HCT116 (cell line): ENCODE measurements at regions not wholly inside any gene's neighbourhood (a gene's known extent, or its start where the extent isn't known, plus 50 kb on each side); places are given as distances from the start of the nearest gene placed in this dataset.

Experiments used
- ATAC-seq: fragments of 200-7000 bp; cut with Tn5 transposase; 2 replicates; pipeline ENCODE4 v1.9.1; 2020; ENCODE audit warnings: mild to moderate bottlenecking, moderate library complexity
- BruUV-seq: library from RNA; stranded (reverse); fragments of 400-500 nt; replicated peaks from 2 replicates; lab custom pipeline; 2021; lab: Mats Ljungman, UMichigan
- CTCF ChIA-PET: fragments of 300-600 bp; sonication (Branson Sonifier 250); formaldehyde crosslinking; loops from one replicate; lab custom pipeline; 2021; ENCODE audit warnings: antibody characterized with exemption; lab: Charles Lee
- POLR2A ChIA-PET: fragments of 300-600, 350-600 bp; sonication (Branson Sonifier 250); formaldehyde crosslinking; loops from one replicate; lab custom pipeline; 2021; ENCODE audit warnings: antibody characterized with exemption; lab: Charles Lee
- RAD21 ChIA-PET, 2 experiments: fragments of 300-600 bp; sonication (Branson Sonifier 250); formaldehyde crosslinking; loops; one replicate each; lab custom pipeline; 2023; ENCODE audit warnings: low total read pairs in 2 of 2; ENCODE audit not compliant: uncharacterized antibody in 2 of 2, unreplicated experiment in 2 of 2, low non-redundant PET in 1 of 2; lab: Charles Lee
- DNase-seq: peaks from one replicate; pipeline ENCODE4 v3.0.0-alpha.2; 2010; ENCODE audit warnings: low read depth, low spot score
- H2AFZ ChIP-seq: fragments of 200-600 bp; shearing (Covaris generic), sonication (generic); 2 replicates; pipeline ENCODE4 v1.6.1; 2017; ENCODE audit warnings: low read depth, mixed run types, mixed read lengths, antibody characterized with exemption, low read length; ENCODE audit not compliant: poor library complexity, severe bottlenecking
- H3K27ac ChIP-seq: 2 replicates; pipeline ENCODE4 v1.5.1; 2012; ENCODE audit warnings: low read depth, low read length
- H3K27me3 ChIP-seq: fragments of 200-600 bp; sonication (generic); 2 replicates; pipeline ENCODE4 v1.6.1; 2016; ENCODE audit warnings: mixed run types, low read length, mixed read lengths; ENCODE audit not compliant: insufficient read depth
- H3K36me3 ChIP-seq, 2 experiments: fragments of 200-500 bp in 1 of 2; fragments of 200-600 bp in 1 of 2; sonication (Bioruptor generic) in 1 of 2; sonication (generic) in 1 of 2; 2 replicates each; pipeline versions ENCODE4 v1.5.1 to v1.6.1; 2014 to 2016; ENCODE audit warnings: low read length in 2 of 2, inconsistent platforms in 1 of 2, mixed read lengths in 1 of 2, mixed run types in 1 of 2; ENCODE audit not compliant: insufficient read depth in 2 of 2, control insufficient read depth in 1 of 2
- H3K4me1 ChIP-seq, 2 experiments: fragments of 200-600 bp in 1 of 2; sonication (generic) in 1 of 2; 2 replicates each; pipeline versions ENCODE4 v1.5.1 to v1.6.1; 2012 to 2017; ENCODE audit warnings: low read length in 2 of 2, inconsistent platforms in 1 of 2, mild to moderate bottlenecking in 1 of 2, mixed read lengths in 1 of 2, mixed run types in 1 of 2, moderate library complexity in 1 of 2; ENCODE audit not compliant: insufficient read depth in 2 of 2, control insufficient read depth in 1 of 2
- H3K4me2 ChIP-seq: fragments of 200-600 bp; sonication (generic); 2 replicates; pipeline ENCODE4 v1.6.1; 2017; ENCODE audit warnings: mixed run types, low read length, mixed read lengths
- H3K4me3 ChIP-seq, 2 experiments: fragments of 200-600 bp in 1 of 2; sonication (generic) in 1 of 2; replicated peaks in 1 of 2; 2 replicates each; pipeline ENCODE4 v1.5.1; 2011 to 2016; ENCODE audit warnings: low read length in 2 of 2, control low read depth in 1 of 2, low read depth in 1 of 2, mild to moderate bottlenecking in 1 of 2, mixed read lengths in 1 of 2, mixed run types in 1 of 2
- H3K79me2 ChIP-seq: fragments of 200-600 bp; sonication (generic); 2 replicates; pipeline ENCODE4 v1.6.1; 2017; ENCODE audit warnings: mild to moderate bottlenecking, mixed run types, low read length, moderate library complexity, mixed read lengths; ENCODE audit not compliant: insufficient read depth
- H3K9ac ChIP-seq: fragments of 200-600 bp; sonication (generic); 2 replicates; pipeline ENCODE4 v1.6.1; 2016; ENCODE audit warnings: low read length, mixed read lengths
- H3K9me2 ChIP-seq: fragments of 200-600 bp; sonication (generic), shearing (Covaris generic); 2 replicates; pipeline ENCODE4 v1.6.1; 2017; ENCODE audit warnings: mixed run types, mild to moderate bottlenecking, moderate library complexity; ENCODE audit not compliant: insufficient read depth
- H3K9me3 ChIP-seq, 2 experiments: fragments of 200-500 bp in 1 of 2; fragments of 200-600 bp in 1 of 2; sonication (Bioruptor generic) in 1 of 2; sonication (generic) in 1 of 2; 2 replicates each; pipeline ENCODE4 v1.6.1; 2014 to 2017; ENCODE audit warnings: low read length in 2 of 2, mixed read lengths in 2 of 2, inconsistent platforms in 1 of 2, low read depth in 1 of 2, mild to moderate bottlenecking in 1 of 2, mixed run types in 1 of 2, moderate library complexity in 1 of 2; ENCODE audit not compliant: control insufficient read depth in 1 of 2, insufficient read depth in 1 of 2
- H4K20me1 ChIP-seq: fragments of 200-600 bp; sonication (generic), shearing (Covaris generic); 2 replicates; pipeline ENCODE4 v1.6.1; 2017; ENCODE audit warnings: mixed run types, mild to moderate bottlenecking, moderate library complexity; ENCODE audit not compliant: insufficient read depth
- ELF1 ChIP-seq: IDR thresholded peaks from 2 replicates; pipeline ENCODE4 v1.6.1; 2012; ENCODE audit warnings: low read depth, borderline replicate concordance
- EZH2 ChIP-seq: fragments of 200-600 bp; sonication (generic); IDR thresholded peaks from 2 replicates; pipeline ENCODE4 v1.6.1; 2017; ENCODE audit warnings: antibody characterized with exemption, mixed run types
- EZH2phosphoT487 ChIP-seq: fragments of 200-600 bp; IDR thresholded peaks from 2 replicates; pipeline ENCODE4 v1.6.1; 2018; ENCODE audit warnings: antibody characterized with exemption, borderline replicate concordance
- JUND ChIP-seq: IDR thresholded peaks from 2 replicates; pipeline ENCODE4 v1.6.1; 2012
- POLR2A ChIP-seq: IDR thresholded peaks from 2 replicates; pipeline ENCODE4 v1.7.0; 2011; ENCODE audit warnings: borderline replicate concordance; ENCODE audit not compliant: insufficient read depth, insufficient read length; ENCODE audit errors: extremely low read depth
- RAD21 ChIP-seq: IDR thresholded peaks from 2 replicates; pipeline ENCODE4 v1.6.1; 2012; ENCODE audit warnings: low read depth, mild to moderate bottlenecking
- SIN3A ChIP-seq: IDR thresholded peaks from 2 replicates; pipeline ENCODE4 v1.6.1; 2012; ENCODE audit warnings: low read depth
- SP1 ChIP-seq: IDR thresholded peaks from 2 replicates; pipeline ENCODE4 v1.6.1; 2012; ENCODE audit warnings: low read depth
- SRF ChIP-seq: IDR thresholded peaks from 2 replicates; pipeline ENCODE4 v1.6.1; 2012; ENCODE audit warnings: low read depth
- TCF7L2 ChIP-seq: IDR thresholded peaks from 2 replicates; pipeline ENCODE4 v1.7.0; 2011; ENCODE audit warnings: borderline replicate concordance, inconsistent platforms; ENCODE audit not compliant: insufficient read depth, insufficient read length; ENCODE audit errors: extremely low read depth
- YY1 ChIP-seq: IDR thresholded peaks from 2 replicates; pipeline ENCODE4 v1.6.1; 2011; ENCODE audit warnings: low read length, low read depth, moderate library complexity, mild to moderate bottlenecking; ENCODE audit not compliant: insufficient replicate concordance; ENCODE audit errors: extremely low read depth
- intact Hi-C: fragments of 100-400 bp; cut with micrococcal nuclease; formaldehyde crosslinking; loops from 2 replicates; pipeline ENCODE4 v1.10.0; 2022
- TF ChIP-seq, protein P1 (sequence below): IDR thresholded peaks from 2 replicates; pipeline ENCODE4 v1.6.1; 2012; ENCODE audit warnings: low read depth
- TF ChIP-seq, protein P2 (sequence below): IDR thresholded peaks from 2 replicates; pipeline ENCODE4 v1.6.1; 2012
- TF ChIP-seq, protein P3 (sequence below): IDR thresholded peaks from 2 replicates; pipeline ENCODE4 v1.6.1; 2012
- TF ChIP-seq, protein P4 (sequence below): IDR thresholded peaks from 2 replicates; pipeline ENCODE4 v1.6.1; 2011; ENCODE audit warnings: mild to moderate bottlenecking, low read length, moderate library complexity; ENCODE audit not compliant: insufficient replicate concordance; ENCODE audit errors: extremely low read depth

DNA sequence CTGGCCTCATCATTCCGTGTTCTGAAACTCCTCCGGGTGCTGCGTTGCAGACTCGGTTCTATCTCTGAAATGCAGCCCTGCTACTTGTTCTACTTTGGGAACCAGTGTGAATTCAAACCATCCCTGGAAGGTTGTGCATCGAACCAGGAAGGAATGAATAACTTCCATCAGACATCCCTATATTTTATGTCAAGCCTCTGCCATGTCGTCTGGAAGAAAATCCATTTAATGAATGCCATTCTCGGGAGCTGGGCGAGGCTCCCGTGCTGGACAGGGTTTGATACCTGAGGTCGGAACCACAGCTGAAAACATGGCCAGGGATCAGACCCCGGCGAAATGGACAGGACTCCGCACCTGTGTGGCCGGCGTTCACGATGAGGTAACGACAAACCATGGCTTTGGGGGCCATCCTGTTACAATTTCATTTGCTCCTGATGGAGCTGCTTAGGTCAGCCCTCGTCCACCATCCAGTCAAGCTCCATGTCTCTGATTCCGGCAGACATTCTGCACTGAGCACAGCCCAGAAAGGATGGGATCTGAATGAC, 821.6 kb downstream of the GALR1 start:
- ChIA-PET CTCF (no interaction called here), RAD21 (no interaction called here), POLR2A (no interaction called here)
- Histone ChIP-seq H2AFZ (no peak overlapping the region), H3K4me3 (no peak overlapping the region), H3K9me3 (peaks cover 0 to 37% of the 10 kb centered on the region in 2 experiments; a peak in 2 of 4 replicates), H4K20me1 (no peaks in the 10 kb centered on the region), H3K9ac (no peak overlapping the region), H3K27me3 (no peaks in the 10 kb centered on the region), H3K9me2 (no peaks in the 10 kb centered on the region), H3K4me1 (no peaks in the 10 kb centered on the region), H3K79me2 (no peaks in the 10 kb centered on the region), H3K27ac (no peak overlapping the region), H3K36me3 (no peaks in the 10 kb centered on the region), H3K4me2 (no peak overlapping the region)
- BruUV-seq: no TSS peak
- TF ChIP-seq EZH2phosphoT487 (no peak), POLR2A (no peak), ELF1 (no peak), SP1 (no peak), JUND (no peak), RAD21 (no peak), YY1 (no peak), SRF (no peak), TCF7L2 (no peak), EZH2 (no peak), SIN3A (no peak)
- TF ChIP-seq, protein P1, sequence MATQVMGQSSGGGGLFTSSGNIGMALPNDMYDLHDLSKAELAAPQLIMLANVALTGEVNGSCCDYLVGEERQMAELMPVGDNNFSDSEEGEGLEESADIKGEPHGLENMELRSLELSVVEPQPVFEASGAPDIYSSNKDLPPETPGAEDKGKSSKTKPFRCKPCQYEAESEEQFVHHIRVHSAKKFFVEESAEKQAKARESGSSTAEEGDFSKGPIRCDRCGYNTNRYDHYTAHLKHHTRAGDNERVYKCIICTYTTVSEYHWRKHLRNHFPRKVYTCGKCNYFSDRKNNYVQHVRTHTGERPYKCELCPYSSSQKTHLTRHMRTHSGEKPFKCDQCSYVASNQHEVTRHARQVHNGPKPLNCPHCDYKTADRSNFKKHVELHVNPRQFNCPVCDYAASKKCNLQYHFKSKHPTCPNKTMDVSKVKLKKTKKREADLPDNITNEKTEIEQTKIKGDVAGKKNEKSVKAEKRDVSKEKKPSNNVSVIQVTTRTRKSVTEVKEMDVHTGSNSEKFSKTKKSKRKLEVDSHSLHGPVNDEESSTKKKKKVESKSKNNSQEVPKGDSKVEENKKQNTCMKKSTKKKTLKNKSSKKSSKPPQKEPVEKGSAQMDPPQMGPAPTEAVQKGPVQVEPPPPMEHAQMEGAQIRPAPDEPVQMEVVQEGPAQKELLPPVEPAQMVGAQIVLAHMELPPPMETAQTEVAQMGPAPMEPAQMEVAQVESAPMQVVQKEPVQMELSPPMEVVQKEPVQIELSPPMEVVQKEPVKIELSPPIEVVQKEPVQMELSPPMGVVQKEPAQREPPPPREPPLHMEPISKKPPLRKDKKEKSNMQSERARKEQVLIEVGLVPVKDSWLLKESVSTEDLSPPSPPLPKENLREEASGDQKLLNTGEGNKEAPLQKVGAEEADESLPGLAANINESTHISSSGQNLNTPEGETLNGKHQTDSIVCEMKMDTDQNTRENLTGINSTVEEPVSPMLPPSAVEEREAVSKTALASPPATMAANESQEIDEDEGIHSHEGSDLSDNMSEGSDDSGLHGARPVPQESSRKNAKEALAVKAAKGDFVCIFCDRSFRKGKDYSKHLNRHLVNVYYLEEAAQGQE: no peak
- TF ChIP-seq, protein P2, sequence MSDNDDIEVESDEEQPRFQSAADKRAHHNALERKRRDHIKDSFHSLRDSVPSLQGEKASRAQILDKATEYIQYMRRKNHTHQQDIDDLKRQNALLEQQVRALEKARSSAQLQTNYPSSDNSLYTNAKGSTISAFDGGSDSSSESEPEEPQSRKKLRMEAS: no peak
- TF ChIP-seq, protein P3, sequence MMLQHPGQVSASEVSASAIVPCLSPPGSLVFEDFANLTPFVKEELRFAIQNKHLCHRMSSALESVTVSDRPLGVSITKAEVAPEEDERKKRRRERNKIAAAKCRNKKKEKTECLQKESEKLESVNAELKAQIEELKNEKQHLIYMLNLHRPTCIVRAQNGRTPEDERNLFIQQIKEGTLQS: no peak
- TF ChIP-seq, protein P4, sequence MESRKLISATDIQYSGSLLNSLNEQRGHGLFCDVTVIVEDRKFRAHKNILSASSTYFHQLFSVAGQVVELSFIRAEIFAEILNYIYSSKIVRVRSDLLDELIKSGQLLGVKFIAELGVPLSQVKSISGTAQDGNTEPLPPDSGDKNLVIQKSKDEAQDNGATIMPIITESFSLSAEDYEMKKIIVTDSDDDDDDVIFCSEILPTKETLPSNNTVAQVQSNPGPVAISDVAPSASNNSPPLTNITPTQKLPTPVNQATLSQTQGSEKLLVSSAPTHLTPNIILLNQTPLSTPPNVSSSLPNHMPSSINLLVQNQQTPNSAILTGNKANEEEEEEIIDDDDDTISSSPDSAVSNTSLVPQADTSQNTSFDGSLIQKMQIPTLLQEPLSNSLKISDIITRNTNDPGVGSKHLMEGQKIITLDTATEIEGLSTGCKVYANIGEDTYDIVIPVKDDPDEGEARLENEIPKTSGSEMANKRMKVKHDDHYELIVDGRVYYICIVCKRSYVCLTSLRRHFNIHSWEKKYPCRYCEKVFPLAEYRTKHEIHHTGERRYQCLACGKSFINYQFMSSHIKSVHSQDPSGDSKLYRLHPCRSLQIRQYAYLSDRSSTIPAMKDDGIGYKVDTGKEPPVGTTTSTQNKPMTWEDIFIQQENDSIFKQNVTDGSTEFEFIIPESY: no peak
- intact Hi-C loops: no loop called here
- DNase-seq: no peak
- no peak for ATAC-seq
